GM19351 (cell line): ENCODE measurements at regions not wholly inside any gene's neighbourhood (a gene's known extent, or its start where the extent isn't known, plus 50 kb on each side); places are given as distances from the start of the nearest gene placed in this dataset.
"Not testable (repeated sequence)": the region's sequence is repeated elsewhere in the genome, so short reads cannot be mapped to it uniquely, and the experiment has no call there.

Experiments
- ATAC-seq: cut with Tn5 transposase; IDR thresholded peaks from one replicate; pipeline ENCODE4 v1.9.1; 2021; ENCODE audit warnings: mild to moderate bottlenecking, moderate library complexity; ENCODE audit not compliant: unreplicated experiment

- ATAC-seq: no peak
Observed at GRCh38 chr11:98398508-98398907, 622.2 kb upstream of the CNTN5 start.

- no peak for ATAC-seq
Observed at GRCh38 chr11:98409069-98409468, 611.7 kb upstream of the CNTN5 start.

GRCh38 chr11:98411777-98412176 lies 609.0 kb upstream of the CNTN5 start:
- no peak for ATAC-seq

GRCh38 chr11:98417256-98417755 lies 603.4 kb upstream of the CNTN5 start:
- ATAC-seq: no peak

GRCh38 chr11:98423933-98424332 lies 596.8 kb upstream of the CNTN5 start:
- no peak for ATAC-seq

- not testable (repeated sequence) for ATAC-seq
Observed at GRCh38 chr11:98424773-98425172, 596.0 kb upstream of the CNTN5 start.

GRCh38 chr11:98431463-98432359 lies 589.0 kb upstream of the CNTN5 start:
- ATAC-seq: no peak

- no peak for ATAC-seq
Observed at GRCh38 chr11:98434296-98434695, 586.5 kb upstream of the CNTN5 start.

GRCh38 chr11:98453378-98453777 lies 567.4 kb upstream of the CNTN5 start:
- no peak for ATAC-seq

GRCh38 chr11:98455500-98456307 lies 565.0 kb upstream of the CNTN5 start:
- no peak for ATAC-seq

GRCh38 chr11:98456308-98456680 lies 564.5 kb upstream of the CNTN5 start:
- no peak for ATAC-seq

- no peak for ATAC-seq
Observed at GRCh38 chr11:98495016-98495415, 525.7 kb upstream of the CNTN5 start.

- ATAC-seq: no peak
Observed at GRCh38 chr11:98495601-98496000, 525.1 kb upstream of the CNTN5 start.

- ATAC-seq: no peak
Observed at GRCh38 chr11:98507208-98507607, 513.5 kb upstream of the CNTN5 start.

- ATAC-seq: no peak
Observed at GRCh38 chr11:98512938-98513337, 507.8 kb upstream of the CNTN5 start.

- no peak for ATAC-seq
Observed at GRCh38 chr11:98531576-98531975, 489.2 kb upstream of the CNTN5 start.

GRCh38 chr11:98536023-98536422 lies 484.7 kb upstream of the CNTN5 start:
- no peak for ATAC-seq

GRCh38 chr11:98538358-98538757 lies 482.4 kb upstream of the CNTN5 start:
- not testable (repeated sequence) for ATAC-seq

GRCh38 chr11:98545544-98546175 lies 475.1 kb upstream of the CNTN5 start:
- ATAC-seq: no peak

GRCh38 chr11:98549571-98549970 lies 471.2 kb upstream of the CNTN5 start:
- ATAC-seq: no peak

- no peak for ATAC-seq
Observed at GRCh38 chr11:98559961-98560360, 460.8 kb upstream of the CNTN5 start.
